GM12878 (cell line): ENCODE measurements at regions not wholly inside any gene's neighbourhood (a gene's known extent, or its start where the extent isn't known, plus 50 kb on each side); places are given as distances from the start of the nearest gene placed in this dataset.

Experiments used
- ATAC-seq: fragments of 200-7000 bp; cut with Tn5 transposase; 3 replicates; pipeline ENCODE4 v1.9.1; 2020; ENCODE audit warnings: mild to moderate bottlenecking, moderate library complexity
- BruUV-seq: library from RNA; stranded (reverse); fragments of 400-500 nt; replicated peaks from 2 replicates; lab custom pipeline; 2021; lab: Mats Ljungman, UMichigan
- CTCF ChIA-PET: fragments of 300-600 bp; sonication (Branson Sonifier 250); formaldehyde crosslinking; extraction: SDS; loops from one replicate; lab custom pipeline; 2021; ENCODE audit warnings: inconsistent platforms; lab: Yijun Ruan, JAX
- POLR2A ChIA-PET: fragments of 350-600 bp; formaldehyde crosslinking; extraction: SDS; loops from one replicate; lab custom pipeline; 2021; ENCODE audit warnings: inconsistent platforms; lab: Charles Lee
- RAD21 ChIA-PET: fragments of 300-600 bp; sonication (Branson Sonifier 250); formaldehyde crosslinking; loops from one replicate; lab custom pipeline; 2023; ENCODE audit warnings: antibody characterized with exemption; ENCODE audit not compliant: unreplicated experiment; lab: Charles Lee
- SMC1A ChIA-PET: fragments of 300-600 bp; sonication (Branson Sonifier 250); formaldehyde crosslinking; loops from one replicate; lab custom pipeline; 2023; ENCODE audit not compliant: unreplicated experiment, uncharacterized antibody; lab: Charles Lee
- DNase-seq: peaks from one replicate; pipeline ENCODE4 v3.0.0-alpha.2; 2011; ENCODE audit warnings: low read depth, low spot score
- FAIRE-seq: peaks from 3 replicates; lab custom pipeline; 2011; peaks lifted over from hg19 to GRCh38; lab: Jason Lieb, UNC
- H2AFZ ChIP-seq: 2 replicates; pipeline ENCODE4 v1.6.0; 2011; ENCODE audit warnings: low read depth, low read length, control low read depth; ENCODE audit not compliant: control insufficient read depth
- H3K27ac ChIP-seq: 2 replicates; pipeline ENCODE4 v1.5.1; 2011; ENCODE audit warnings: control low read depth; ENCODE audit not compliant: control insufficient read depth, insufficient read depth
- H3K27me3 ChIP-seq, 2 experiments: replicated peaks in 1 of 2; 2 replicates each; pipeline versions ENCODE4 v1.6.0 to v1.6.1; 2011; ENCODE audit warnings: low read length in 1 of 2; ENCODE audit not compliant: control insufficient read depth in 2 of 2, insufficient read depth in 2 of 2
- H3K36me3 ChIP-seq, 2 experiments: 2 replicates each; pipeline ENCODE4 v1.5.1; 2011; ENCODE audit warnings: low read length in 1 of 2; ENCODE audit not compliant: control insufficient read depth in 2 of 2, insufficient read depth in 2 of 2
- H3K4me1 ChIP-seq: 2 replicates; pipeline ENCODE4 v1.6.1; 2011; ENCODE audit warnings: mild to moderate bottlenecking, low read length, moderate library complexity, mixed read lengths; ENCODE audit not compliant: control insufficient read depth, insufficient read depth
- H3K4me2 ChIP-seq: 2 replicates; pipeline ENCODE4 v1.6.0; 2011; ENCODE audit warnings: control low read depth; ENCODE audit not compliant: control insufficient read depth, insufficient read depth
- H3K4me3 ChIP-seq: fragments of 200-600 bp; sonication (generic); 2 replicates; pipeline ENCODE4 v1.5.1; 2016
- H3K79me2 ChIP-seq: 2 replicates; pipeline ENCODE4 v1.6.0; 2011; ENCODE audit warnings: low read length; ENCODE audit not compliant: control insufficient read depth, insufficient read depth
- H3K9ac ChIP-seq: 2 replicates; pipeline ENCODE4 v1.8.0; 2011; ENCODE audit warnings: low read length, control low read depth, mixed read lengths; ENCODE audit not compliant: control insufficient read depth, insufficient read depth
- H3K9me3 ChIP-seq: replicated peaks from 3 replicates; pipeline ENCODE4 v1.5.1; 2011; ENCODE audit warnings: mild to moderate bottlenecking, low read length; ENCODE audit not compliant: control insufficient read depth, insufficient read depth
- H4K20me1 ChIP-seq: 2 replicates; pipeline ENCODE4 v1.6.0; 2011; ENCODE audit not compliant: control insufficient read depth, insufficient read depth
- ATF7 ChIP-seq: fragments of 450-650 bp; IDR thresholded peaks from 2 replicates; pipeline ENCODE4 v1.6.1; 2016; ENCODE audit warnings: low read depth, mild to moderate bottlenecking
- BCLAF1 ChIP-seq: fragments of 450-650 bp; IDR thresholded peaks from 2 replicates; pipeline ENCODE4 v1.6.1; 2017; ENCODE audit warnings: antibody characterized with exemption, mild to moderate bottlenecking, moderate library complexity
- FOXK2 ChIP-seq: fragments of 450-650 bp; IDR thresholded peaks from 2 replicates; pipeline ENCODE4 v1.6.1; 2017; ENCODE audit warnings: mild to moderate bottlenecking, moderate library complexity
- HDAC2 ChIP-seq: fragments of 200-600 bp; sonication (generic); IDR thresholded peaks from 2 replicates; pipeline ENCODE4 v1.6.1; 2017
- IRF3 ChIP-seq: fragments of 450-650 bp; IDR thresholded peaks from 2 replicates; pipeline ENCODE4 v1.6.1; 2014; ENCODE audit warnings: mild to moderate bottlenecking
- KDM1A ChIP-seq: fragments of 200-600 bp; sonication (generic); IDR thresholded peaks from 2 replicates; pipeline ENCODE4 v1.6.1; 2016; ENCODE audit warnings: borderline replicate concordance
- MYB ChIP-seq: fragments of 150-350 bp; IDR thresholded peaks from 2 replicates; pipeline ENCODE4 v1.6.1; 2014; ENCODE audit warnings: mild to moderate bottlenecking, low read depth, low read length, borderline replicate concordance
- NFIC ChIP-seq: IDR thresholded peaks from 2 replicates; pipeline ENCODE4 v1.6.1; 2012; ENCODE audit warnings: low read depth, mild to moderate bottlenecking, inconsistent platforms, low read length, moderate library complexity
- NFYB ChIP-seq: IDR thresholded peaks from 2 replicates; pipeline ENCODE4 v1.6.1; 2011; ENCODE audit warnings: low read depth, mild to moderate bottlenecking, low read length, improper control_type of control experiment, moderate library complexity; ENCODE audit not compliant: insufficient read depth
- SRF ChIP-seq, 2 experiments: IDR thresholded peaks; 2 replicates each; pipeline ENCODE4 v1.6.1; 2011; ENCODE audit warnings: low read depth in 2 of 2, low read length in 2 of 2, mild to moderate bottlenecking in 1 of 2, moderate library complexity in 1 of 2
- STAT1 ChIP-seq: fragments of 450-650 bp; conservative IDR thresholded peaks from 2 replicates; pipeline ENCODE4 v1.6.1; 2014; ENCODE audit warnings: antibody characterized with exemption, mild to moderate bottlenecking
- TCF3 ChIP-seq: IDR thresholded peaks from 2 replicates; pipeline ENCODE4 v1.6.1; 2012; ENCODE audit warnings: low read depth, mild to moderate bottlenecking, low read length, borderline replicate concordance; ENCODE audit not compliant: insufficient read depth
- WRNIP1 ChIP-seq: IDR thresholded peaks from 2 replicates; pipeline ENCODE4 v1.6.1; 2011; ENCODE audit warnings: low read depth, low read length, improper control_type of control experiment, borderline replicate concordance
- ZBTB11 ChIP-seq: fragments of 450-650 bp; formaldehyde crosslinking; IDR thresholded peaks from 2 replicates; pipeline ENCODE4 v1.5.0; 2022; ENCODE audit warnings: mild to moderate bottlenecking, missing genetic modification characterization
- WGBS: methylation state at CpG from one replicate; pipeline ENCODE4 v1.1.6; 2016; ENCODE audit warnings: low lambda C conversion rate; ENCODE audit not compliant: insufficient replicate concordance, insufficient coverage; ENCODE audit errors: missing lambda C conversion rate; 5-methylcytosine and 5-hydroxymethylcytosine counted together
- in situ Hi-C: fragments of 300-500 bp; cut with MboI; formaldehyde crosslinking; loops from 9 replicates; pipeline ENCODE4 v1.14.3; 2018; ENCODE audit warnings: mixed read lengths
- intact Hi-C: fragments of 100-400 bp; cut with micrococcal nuclease; formaldehyde crosslinking; loops from one replicate; pipeline ENCODE4 v1.14.2; 2022; ENCODE audit not compliant: unreplicated experiment

GRCh38 chr2:7974936-7975335, 706.9 kb upstream of the ID2 start:
- H3K27ac ChIP-seq, result no peak overlapping the region
- SMC1A ChIA-PET, result interaction anchor here (0.8 kb wide), 1 partner anchor 47 kb away, joined by 3 read pairs; no protein-coding TSS in a partner anchor
- H3K4me1 ChIP-seq, result no peaks in the 10 kb centered on the region
- no peak overlapping the region for H3K4me3 ChIP-seq
- ATAC-seq (no peak), FAIRE-seq (no peak), DNase-seq (no peak)
- H3K27me3 ChIP-seq, result no peaks in the 10 kb centered on the region
- RAD21 ChIA-PET, result interaction anchor here (1.3 kb wide), 1 partner anchor 17 kb away, joined by 3 read pairs; no protein-coding TSS in a partner anchor
- no peak overlapping the region for H3K4me2 ChIP-seq
- CTCF ChIA-PET, result interaction anchor here (1.1 to 1.5 kb wide), 3 partner anchors 8 to 548 kb away, joined by 3 to 8 read pairs (median 3); no protein-coding TSS in a partner anchor
- no peak for TF ChIP-seq ZBTB11
- TF ChIP-seq HDAC2, result no peak
- no peak for TF ChIP-seq NFIC
- TF ChIP-seq MYB, result no peak
- no peak for TF ChIP-seq BCLAF1
- no peak for TF ChIP-seq STAT1
- no peak for TF ChIP-seq KDM1A
- TF ChIP-seq FOXK2, result no peak
- TF ChIP-seq TCF3, result no peak
- TF ChIP-seq IRF3, result no peak
- no peak for TF ChIP-seq ATF7
- no peak for TF ChIP-seq NFYB
- no peak for TF ChIP-seq SRF (IDR thresholded peaks at IDR 0.05; ENCODE audit: low read depth in 2 of 2, low read length in 2 of 2)
- TF ChIP-seq WRNIP1, result no peak
- no TSS peak for BruUV-seq
- in situ Hi-C loops, result no loop called here
- WGBS, result 58% methylated on average over 5 of the region's 5 CpGs
- no peaks in the 10 kb centered on the region for H3K79me2 ChIP-seq
- intact Hi-C loops, result no loop called here
- H3K9me3 ChIP-seq, result no peaks in the 10 kb centered on the region
- no peaks in the 10 kb centered on the region for H4K20me1 ChIP-seq
- no peak overlapping the region for H2AFZ ChIP-seq
- H3K36me3 ChIP-seq, result no peaks in the 10 kb centered on the region
- POLR2A ChIA-PET, result no interaction called here
- no peak overlapping the region for H3K9ac ChIP-seq
